UCSD-AML1 (cell line): ENCODE measurements at regions not wholly inside any gene's neighbourhood (a gene's known extent, or its start where the extent isn't known, plus 50 kb on each side); places are given as distances from the start of the nearest gene placed in this dataset.
"Not testable (repeated sequence)": the region's sequence is repeated elsewhere in the genome, so short reads cannot be mapped to it uniquely, and the experiment has no call there.

Experiments
- DNase-seq: peaks from one replicate; lab custom pipeline; 2025; ENCODE audit not compliant: unreplicated experiment; lab: John Stamatoyannopoulos, UW

DNA sequence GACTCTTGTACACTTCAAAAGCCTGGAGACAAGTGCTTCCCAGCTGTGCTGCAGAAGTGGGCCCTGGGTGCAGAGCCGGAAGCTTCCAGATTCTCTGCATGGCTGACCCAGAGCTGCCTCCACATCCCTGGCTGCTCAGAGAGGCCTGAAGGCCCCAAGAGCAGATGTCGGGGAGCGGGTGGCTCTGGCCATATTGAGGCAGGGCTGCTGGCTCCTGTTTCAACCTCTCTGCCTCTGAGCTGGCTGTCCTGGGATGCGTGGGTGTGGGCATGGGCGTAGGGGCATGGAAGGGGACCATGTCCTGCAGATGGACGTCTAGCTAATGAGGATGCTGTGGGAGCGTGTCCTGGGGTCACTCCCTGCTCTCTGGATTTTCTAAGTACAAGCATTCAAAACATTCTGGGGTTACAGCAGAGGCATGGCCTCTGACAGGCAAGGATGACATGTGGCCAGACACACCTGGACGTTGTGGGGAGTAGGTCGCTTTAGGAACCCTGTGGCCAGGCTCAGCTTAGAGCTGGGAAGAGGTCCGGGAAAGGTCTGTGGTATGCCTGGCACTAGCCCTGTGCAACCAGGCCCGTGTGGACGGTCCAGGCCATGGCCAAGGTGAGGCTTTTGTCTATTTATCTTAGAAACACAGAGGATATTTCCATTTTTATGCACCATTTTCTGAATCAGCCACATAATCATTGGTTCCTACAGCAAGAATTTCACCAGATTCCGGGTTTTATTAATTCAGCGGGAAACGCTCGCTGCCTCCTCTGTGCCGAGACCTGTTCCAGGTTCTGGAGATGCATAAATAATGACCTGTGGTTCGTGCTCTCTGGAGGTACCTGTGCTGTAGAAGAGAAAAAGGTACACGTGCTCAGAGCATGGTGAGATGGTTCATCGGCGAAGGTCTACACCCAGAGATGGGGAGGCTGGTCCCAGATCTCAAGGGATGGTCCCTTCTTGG is 361.1 kb downstream of the GLRX3 start:
- DNase-seq: no peak

DNA sequence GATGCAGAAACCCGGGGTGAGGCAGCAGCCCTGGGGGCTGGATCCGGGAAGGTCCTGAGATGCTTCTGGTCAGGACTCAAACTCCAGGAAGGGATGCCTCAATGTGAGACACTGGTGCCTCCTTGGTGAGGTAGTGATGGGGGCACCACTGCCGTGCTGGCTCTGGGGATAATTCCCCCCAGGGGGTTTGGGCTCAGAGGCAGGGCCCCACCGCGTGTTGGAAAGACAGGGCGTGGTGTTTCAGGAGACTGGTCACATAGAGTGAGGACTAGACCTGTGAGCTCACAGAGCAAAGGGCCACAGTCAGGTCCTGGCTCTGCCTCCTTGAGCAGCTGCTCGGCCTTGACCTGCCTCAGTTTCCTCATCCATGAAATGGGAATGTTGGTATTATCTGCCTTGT is 361.9 kb downstream of the GLRX3 start:
- DNase-seq: no peak

DNA sequence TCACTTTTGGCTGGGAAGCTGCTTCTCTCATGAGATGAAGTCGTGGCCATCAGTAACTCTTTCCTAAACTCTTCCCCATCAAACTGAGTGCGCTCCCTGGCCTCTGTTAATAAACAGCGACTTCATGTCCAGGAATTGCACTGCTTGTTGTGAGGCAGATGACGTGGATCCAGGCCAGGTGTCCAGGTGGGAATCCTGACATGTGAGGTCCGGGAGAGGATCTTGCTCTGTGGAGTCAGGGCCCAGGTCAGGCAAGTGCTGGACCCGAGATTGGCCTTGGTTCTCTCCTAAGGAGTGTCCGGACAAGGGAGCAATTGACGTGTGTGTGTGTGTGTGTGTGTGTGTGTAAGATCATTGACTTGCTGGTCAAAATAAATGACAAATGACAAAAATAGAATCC is 362.7 kb downstream of the GLRX3 start:
- DNase-seq: no peak

DNA sequence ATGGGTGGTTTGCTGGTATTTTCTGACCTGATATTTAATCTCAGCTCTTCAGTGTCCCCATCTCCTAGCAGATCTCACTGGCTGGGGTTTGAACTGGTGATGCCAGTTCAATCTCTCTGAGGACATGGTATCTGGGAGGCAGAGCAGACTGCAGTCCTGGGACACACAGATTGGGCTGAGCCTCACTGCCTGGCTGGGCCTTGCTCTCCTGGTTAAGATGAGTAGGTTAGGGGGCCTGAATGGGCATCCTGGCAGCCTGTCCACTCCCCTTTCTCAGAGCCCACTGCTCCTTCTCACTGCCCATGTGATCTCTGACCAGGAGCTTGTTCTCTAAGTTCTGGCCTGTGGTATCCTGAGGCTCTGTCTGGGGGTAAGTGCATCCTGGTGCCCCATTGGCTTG is 363.4 kb downstream of the GLRX3 start:
- no peak for DNase-seq

DNA sequence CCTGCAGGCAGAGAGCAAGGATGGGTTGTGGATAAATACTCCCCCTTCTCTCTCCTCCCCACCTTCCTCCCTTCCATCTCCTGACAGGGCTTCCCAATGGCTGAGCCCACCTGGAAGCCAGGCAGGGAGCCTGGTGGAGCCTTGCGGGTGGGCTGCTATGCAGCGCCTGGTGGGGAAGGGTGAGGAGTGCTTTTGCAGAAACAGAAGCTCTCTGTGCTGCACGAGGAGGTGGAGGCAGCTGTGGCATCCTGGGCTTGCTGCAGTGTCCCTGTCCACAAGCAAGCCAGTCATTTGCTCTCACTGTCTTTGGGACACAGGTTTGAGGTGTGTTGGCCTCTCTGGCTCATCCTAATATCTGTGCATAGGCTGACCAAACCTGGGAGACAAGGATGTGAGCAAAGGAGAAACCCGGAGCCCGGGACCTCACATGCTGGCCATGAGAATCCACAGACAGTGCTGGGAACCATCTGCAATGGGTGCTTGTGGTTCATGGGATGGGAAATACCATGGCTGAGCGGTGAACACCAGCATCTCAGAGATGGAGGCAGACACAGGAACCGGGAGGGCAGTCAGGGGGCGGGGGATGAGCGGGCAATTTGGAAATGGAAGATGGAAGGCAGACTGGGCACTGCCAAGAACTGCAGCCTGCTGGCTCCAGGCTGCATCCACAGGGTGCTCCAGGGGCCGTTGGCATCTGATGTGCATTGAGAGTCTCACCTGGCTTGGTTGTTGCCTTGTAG is 364.2 kb downstream of the GLRX3 start:
- DNase-seq: no peak

DNA sequence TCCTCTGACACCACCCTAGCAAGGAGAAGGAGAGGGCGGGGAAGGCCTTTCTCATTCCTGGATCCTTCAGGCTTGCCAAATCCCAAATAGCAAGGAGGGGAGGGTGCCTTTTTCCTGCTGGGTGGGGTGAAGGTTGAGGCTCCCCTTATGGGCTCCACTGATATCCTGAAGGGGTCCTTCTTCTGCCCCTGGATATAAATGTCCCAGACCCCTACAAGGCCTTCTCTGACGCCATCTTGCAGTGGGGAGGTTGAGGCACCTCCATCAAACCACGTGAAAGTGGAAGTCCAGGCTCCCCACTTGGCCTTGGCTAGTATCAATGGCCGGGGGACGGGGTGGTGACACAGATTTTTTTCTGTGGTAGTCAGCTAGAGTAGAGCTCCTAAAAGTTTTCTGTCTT is 371.3 kb downstream of the GLRX3 start:
- DNase-seq: no peak

DNA sequence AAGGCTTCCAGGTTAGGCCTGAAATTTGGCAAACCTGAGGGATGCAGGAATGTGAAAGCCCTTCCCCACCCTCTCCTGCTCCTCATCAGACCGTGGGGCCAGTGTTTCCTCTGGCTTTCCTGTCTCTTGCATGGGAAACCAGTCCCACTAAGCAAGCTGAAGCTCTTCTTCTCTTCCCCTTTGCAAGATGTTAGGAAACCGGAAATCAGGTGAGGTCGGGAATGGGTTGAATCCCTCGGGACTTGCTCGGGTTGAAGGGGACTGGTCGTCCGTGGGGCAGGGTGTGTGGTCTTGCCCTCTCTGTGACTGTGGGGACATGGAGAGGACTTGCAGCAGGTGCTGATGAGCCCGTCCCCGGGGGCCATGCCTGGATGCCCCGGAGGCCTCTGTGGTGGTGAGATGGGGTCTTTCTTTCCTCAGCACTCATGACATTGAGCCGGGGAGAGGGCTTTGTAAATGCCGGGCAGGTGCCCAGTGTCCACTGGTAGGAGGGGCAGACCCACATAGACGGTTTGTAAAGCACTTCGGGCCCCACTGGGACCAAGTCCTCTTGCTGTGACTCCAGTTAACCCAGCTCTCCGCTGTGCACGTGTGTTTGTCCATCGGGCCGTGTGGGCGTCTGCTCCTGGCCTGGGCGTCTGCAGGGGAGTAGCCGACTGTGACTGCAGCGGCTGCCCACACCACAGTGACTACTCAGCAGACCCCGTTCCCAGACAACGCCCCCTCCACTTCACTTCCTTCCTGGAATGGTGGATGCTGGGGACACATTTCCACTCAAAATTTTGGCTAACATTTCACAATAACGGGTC is 373.9 kb downstream of the GLRX3 start:
- no peak for DNase-seq

DNA sequence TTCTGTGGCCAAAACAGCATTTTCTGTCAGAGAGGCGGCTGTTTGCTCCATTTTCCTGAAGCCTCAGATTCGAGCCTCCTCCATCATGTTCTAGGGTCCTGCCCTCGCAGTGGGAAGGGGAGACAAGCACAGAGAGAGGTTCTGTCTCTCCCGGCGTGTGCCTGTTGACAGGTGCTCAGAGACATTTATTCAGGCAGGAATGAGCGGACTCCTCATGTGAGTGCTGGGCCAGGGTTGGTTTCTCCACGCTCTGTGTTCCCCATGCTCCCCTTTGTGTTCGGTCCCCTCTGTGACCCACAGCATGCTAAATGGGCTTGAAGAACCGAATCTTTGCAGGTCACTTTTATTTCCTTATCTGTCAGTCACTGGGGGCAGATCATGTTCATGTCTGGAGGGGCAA is 374.6 kb downstream of the GLRX3 start:
- DNase-seq: no peak

DNA sequence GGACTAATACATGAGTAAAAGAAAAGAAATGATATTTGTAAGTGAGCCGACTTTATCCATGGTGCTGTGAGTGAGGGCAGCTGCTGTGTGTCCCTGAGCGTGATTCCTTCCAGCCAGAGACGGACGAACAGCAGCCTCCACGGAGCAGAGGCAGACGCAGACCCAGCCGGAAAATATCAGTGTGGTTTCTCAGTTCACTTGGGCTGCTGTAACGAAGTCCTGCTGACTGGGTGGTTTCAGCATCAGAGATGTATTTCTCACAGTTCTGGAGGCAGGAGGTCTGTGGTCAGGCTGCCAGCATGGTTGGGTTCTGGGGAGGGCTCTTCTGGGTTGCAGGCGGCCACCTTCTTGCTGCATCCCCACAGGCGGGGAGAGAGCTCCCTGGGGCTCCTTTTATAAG is 375.6 kb downstream of the GLRX3 start:
- DNase-seq: no peak

DNA sequence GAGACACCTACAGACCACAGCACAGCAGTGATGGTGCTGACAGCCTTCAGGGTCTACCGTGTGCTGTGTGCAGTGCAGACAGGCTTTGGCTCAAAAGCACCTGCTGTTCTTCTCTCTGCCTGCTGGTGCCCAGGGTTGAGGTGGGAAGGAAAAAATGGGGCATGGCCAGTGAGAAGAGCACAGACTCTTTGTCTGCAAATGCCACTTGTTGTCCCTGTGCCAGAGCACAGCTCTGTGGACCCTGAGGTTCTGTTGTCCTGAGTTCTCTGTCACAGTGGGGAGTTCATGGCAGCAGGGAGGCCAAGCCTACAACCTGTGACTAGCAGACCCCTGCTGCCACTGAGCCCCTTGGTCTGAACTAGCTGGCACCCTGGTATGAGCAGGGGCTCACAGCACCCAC is 376.7 kb downstream of the GLRX3 start:
- DNase-seq: no peak

DNA sequence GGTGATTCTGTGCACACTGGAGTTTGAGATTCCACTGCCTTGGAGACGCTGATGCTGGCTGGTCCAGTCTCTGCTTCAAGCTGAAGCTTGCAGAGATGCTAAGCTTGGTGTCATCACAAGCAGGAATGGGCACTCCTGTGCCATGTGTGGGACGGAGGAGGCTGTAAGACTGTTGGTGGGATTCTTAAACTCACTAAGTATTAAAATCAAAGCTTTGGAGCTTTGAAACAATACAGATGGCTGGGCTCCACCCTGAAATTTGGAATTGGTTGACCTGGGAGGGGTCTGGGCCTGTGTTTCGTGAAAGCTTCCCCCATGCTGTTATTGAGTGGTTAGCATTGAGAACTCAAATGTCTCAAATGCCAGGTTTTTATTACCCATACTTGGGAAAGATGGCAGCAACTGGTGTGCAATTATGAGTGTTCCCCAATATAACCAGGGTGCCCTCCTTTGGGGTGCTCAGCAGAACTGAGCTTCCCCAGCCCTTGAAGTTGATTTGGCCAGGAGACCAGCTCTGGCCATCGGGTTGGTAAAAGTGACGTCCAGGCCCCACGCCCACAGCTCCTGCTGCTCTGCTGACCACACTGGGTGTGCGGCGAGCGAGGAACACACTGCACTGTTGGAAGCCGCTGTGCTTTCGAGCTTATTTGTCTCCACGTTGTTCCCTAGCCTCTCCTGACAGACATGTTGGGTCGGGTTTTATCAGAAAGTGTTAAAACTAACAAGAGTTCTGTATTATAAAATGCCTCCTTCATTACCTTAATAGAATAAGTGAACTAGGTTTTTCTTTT is 377.7 kb downstream of the GLRX3 start:
- no peak for DNase-seq

DNA sequence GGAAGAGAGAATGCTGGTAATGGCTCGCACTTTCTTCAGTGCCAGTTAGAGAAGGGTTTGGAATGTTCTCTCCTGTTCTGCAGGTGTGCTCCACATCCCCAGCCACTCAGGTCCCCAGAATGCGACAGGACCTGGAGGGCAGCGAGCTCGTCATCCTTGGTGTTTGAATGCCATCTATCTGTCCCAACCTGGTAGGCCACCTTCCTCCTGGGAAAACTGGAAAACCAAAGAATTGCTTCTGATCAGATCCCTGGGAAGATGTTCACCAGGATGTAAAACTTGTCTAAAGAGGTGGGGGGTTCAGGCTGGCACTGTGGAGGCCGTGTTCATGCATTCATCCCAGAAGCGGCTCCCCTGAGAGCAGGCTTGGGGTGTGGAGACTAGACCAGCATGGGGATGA is 379.5 kb downstream of the GLRX3 start:
- no peak for DNase-seq

DNA sequence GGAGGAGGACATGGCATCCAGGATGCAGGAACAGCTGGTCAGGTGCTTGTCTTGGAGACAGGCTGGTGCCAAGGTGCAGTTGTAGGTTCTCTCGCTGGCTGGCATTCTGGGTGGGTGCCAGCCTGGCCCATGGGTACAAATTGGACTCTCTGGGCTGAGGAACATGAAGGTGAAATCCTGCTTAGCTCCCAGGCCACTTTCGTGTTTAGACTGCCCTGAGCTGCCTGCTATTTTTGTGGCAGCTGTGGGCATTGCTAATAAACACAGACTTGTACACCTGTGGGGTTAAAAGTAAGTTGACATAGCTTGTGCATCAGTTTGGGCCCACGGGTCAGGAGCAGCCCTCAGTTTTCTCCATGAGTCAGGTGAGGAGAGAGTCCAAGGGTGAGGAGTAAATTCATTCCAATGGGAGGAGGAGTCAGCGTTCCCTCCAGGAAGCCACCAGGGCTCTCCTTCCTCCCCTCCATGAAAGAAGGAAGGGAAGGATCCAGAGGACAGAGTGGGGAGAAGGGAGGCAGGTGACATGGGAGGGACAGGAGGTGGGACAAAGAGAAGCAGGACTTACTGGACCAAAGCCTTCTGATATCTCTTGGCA is 380.0 kb downstream of the GLRX3 start:
- no peak for DNase-seq

DNA sequence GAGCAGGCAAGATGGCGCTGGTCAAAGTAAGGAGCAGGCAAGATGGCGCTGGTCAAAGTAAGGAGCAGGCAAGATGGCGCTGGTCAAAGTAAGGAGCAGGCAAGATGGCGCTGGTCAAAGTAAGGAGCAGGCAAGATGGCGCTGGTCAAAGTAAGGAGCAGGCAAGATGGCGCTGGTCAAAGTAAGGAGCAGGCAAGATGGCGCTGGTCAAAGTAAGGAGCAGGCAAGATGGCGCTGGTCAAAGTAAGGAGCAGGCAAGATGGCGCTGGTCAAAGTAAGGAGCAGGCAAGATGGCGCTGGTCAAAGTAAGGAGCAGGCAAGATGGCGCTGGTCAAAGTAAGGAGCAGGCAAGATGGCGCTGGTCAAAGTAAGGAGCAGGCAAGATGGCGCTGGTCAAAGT is 382.7 kb downstream of the GLRX3 start:
- not testable (repeated sequence) for DNase-seq

DNA sequence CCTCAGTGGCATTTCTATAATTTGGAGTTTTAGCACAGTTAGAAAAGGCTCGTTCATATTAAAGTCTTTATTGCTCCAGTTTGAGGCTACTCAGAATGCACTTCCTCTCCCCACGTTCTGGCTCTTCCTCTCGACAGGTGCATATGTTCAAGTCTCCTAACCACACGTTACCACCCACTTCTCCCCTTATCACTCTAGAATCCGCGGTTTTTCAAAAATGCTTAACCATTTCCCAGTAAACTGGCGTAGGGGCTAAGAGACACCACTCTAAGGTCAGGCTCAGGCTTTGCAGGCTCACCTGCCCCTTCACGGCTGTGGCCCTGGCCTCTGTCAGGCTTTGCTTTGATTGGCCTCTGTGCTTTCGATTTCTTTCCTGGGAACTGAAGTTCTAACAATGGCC is 383.6 kb downstream of the GLRX3 start:
- DNase-seq: no peak

DNA sequence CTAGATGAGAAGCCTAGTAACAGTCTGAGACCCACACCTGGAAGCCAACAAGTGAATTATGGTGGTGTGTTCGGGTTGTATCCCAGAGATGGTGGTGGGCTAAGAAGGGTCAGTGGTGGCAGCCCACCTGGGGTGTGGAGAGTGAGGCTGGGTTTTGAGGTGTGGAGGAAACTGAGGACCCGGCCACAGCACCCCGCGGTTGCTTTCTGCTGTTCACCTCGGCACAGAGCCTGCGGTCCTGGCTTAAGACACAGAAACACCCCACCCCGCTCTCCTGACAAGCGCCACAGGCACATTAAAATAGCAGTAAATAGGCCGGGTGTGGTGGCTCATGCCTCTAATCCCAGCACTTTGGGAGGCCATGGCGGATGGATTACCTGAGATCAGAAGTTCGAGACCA is 395.1 kb downstream of the GLRX3 start:
- no peak for DNase-seq

DNA sequence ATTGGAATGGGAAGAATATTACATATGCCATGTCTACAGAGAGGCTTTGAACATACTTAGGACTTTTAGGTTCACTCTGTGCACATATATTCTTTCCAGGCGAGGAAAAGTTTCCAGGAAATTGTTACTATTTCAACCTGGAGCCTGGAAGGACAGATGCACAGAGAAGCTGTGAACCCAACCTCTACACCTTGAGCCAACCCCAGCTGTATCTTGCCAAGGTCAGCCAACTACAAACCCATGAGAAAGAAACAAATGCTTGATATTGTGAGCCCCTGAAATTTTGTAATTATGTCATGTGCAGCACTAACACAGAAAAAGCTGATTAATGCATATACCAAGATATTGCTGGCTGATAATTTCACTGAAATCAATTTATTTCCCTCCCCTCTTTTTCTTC is 404.9 kb downstream of the GLRX3 start:
- DNase-seq: no peak

DNA sequence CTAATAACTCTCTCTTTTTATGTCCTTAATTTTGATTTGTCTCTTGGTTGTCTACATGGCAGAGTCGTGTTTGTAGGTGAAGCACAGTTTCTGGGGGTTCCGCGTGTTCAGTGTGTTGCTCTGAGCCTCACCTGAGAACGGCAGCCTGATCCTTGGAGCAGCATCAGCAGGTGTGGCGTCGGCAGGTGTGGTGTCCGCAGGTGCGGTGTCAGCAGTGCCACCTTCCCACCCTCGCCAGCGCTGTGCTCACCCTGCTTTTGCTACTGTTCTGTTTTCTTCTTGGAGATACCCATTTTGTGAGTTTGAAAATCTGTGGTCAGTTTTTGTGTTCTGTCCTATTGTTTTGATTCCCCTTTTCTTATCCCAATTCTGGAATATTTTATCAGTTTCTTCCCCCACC is 406.6 kb downstream of the GLRX3 start:
- no peak for DNase-seq

DNA sequence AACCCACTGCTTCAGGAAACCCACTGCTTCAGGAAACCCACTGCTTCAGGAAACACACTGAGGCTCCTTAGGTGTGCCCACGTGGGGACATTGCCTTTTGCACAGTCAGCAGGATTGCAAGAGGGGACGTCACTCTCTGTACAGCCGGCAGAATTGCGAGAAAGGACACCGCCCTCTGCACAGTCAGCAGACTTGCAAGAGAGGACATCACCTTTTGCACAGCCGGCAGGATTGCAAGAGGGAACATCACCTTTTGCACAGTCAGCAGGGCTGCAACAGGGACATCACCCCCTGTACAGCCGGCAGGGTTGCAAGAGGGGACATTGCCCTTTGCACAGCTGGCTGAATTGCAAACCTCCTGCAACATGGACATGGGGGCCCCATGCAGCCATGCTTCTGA is 407.6 kb downstream of the GLRX3 start:
- DNase-seq: no peak

DNA sequence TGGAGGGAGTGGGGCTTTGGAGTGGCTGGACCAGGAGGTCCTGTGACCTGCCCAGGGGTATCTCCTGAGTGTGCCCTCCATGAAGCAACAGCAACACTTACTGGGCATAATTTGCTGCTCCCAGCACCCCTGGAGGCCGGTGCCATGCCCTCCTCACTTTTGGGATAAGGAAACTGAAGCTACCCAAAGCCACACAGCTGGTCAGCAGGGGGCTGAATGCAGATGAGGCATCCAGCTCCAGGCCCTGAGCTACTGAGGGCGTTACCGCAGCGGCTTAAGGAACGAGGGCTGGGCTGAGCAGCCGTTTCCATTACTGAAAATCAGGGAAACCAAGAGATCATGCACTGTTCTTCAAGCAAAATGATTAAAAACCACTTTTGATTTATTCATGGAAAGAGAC is 408.9 kb downstream of the GLRX3 start:
- DNase-seq: no peak
